ENCODE measurements at regions not wholly inside any gene's neighbourhood (a gene's known extent, or its start where the extent isn't known, plus 50 kb on each side); places are given as distances from the start of the nearest gene placed in this dataset.
A peak's percentile ranks its signal among the peaks of the same experiment; 100 is the strongest.

GRCh38 chrX:131729295-131729694, 185.4 kb downstream of the OR13H1 start:
- no peak for DNase-seq (ENCODE audit: low spot score)
- Histone ChIP-seq H3K4me3 (ENCODE audit: low read depth in 1 of 3, low read length in 3 of 3) (peak overlapping the region in 2 of 3 donors; percentile 73 to 80), H3K27ac (ENCODE audit: low read depth in 1 of 2, low read length in 2 of 2) (peak overlapping the region; percentile 33 to 88), H3K27me3 (ENCODE audit: control insufficient read depth in 4 of 4, insufficient read depth in 4 of 4, low read length in 3 of 4) (no peaks in the 10 kb centered on the region), H3K36me3 (ENCODE audit: control insufficient read depth in 4 of 4, insufficient read depth in 3 of 4, low read depth in 1 of 4, low read length in 3 of 4) (no peaks in the 10 kb centered on the region), H3K9ac (ENCODE audit: low read depth in 1 of 2, low read length in 2 of 2) (no peak overlapping the region), H3K9me3 (ENCODE audit: control insufficient read depth in 4 of 4, low read length in 3 of 4) (peaks cover 0 to 3% (median 1%) of the 10 kb centered on the region in 4 donors), H3K4me1 (ENCODE audit: control insufficient read depth in 4 of 4, insufficient read depth in 4 of 4, low read length in 3 of 4) (peaks cover 0 to 20% (median 8%) of the 10 kb centered on the region in 4 donors)
- TF ChIP-seq REST (IDR thresholded peaks at IDR 0.05): no peak
- TF ChIP-seq RAD21 (IDR thresholded peaks at IDR 0.05): peak in 1 of 2 donors; percentile 84
- no peak for TF ChIP-seq FOXA1 (IDR thresholded peaks at IDR 0.05)
- TF ChIP-seq SP1 (IDR thresholded peaks at IDR 0.05): peak; percentile 26
- TF ChIP-seq TAF1 (conservative IDR thresholded peaks at IDR 0.05): peak; percentile 37
- WGBS: 94% methylated on average over 15 of the region's 15 CpGs

GRCh38 chrX:131734621-131735020, 190.7 kb downstream of the OR13H1 start:
- WGBS: 90% methylated on average over 9 of the region's 9 CpGs
- H3K4me3 ChIP-seq (ENCODE audit: low read depth in 1 of 3, low read length in 3 of 3): no peak overlapping the region
- H3K9ac ChIP-seq (ENCODE audit: low read depth in 1 of 2, low read length in 2 of 2): no peak overlapping the region
- H3K4me1 ChIP-seq (ENCODE audit: control insufficient read depth in 4 of 4, insufficient read depth in 4 of 4, low read length in 3 of 4): peaks cover 0 to 5% (median 3%) of the 10 kb centered on the region in 4 donors
- no peak for DNase-seq (ENCODE audit: low spot score)
- H3K27ac ChIP-seq (ENCODE audit: low read depth in 1 of 2, low read length in 2 of 2): no peak overlapping the region
- H3K27me3 ChIP-seq (ENCODE audit: control insufficient read depth in 4 of 4, insufficient read depth in 4 of 4, low read length in 3 of 4): no peaks in the 10 kb centered on the region
- TF ChIP-seq SP1 (IDR thresholded peaks at IDR 0.05) (peak; percentile 51), CTCF (IDR thresholded peaks at IDR 0.05; ENCODE audit: low read depth, low read length, missing input control) (peak; percentile 20), YY1 (IDR thresholded peaks at IDR 0.05) (no peak), ZBTB33 (IDR thresholded peaks at IDR 0.05) (no peak), RAD21 (IDR thresholded peaks at IDR 0.05) (peak in 1 of 2 donors; percentile 80), NR2F2 (IDR thresholded peaks at IDR 0.05) (no peak)
- no peaks in the 10 kb centered on the region for H3K36me3 ChIP-seq (ENCODE audit: control insufficient read depth in 4 of 4, insufficient read depth in 3 of 4, low read depth in 1 of 4, low read length in 3 of 4)
- H3K9me3 ChIP-seq (ENCODE audit: control insufficient read depth in 4 of 4, low read length in 3 of 4): no peaks in the 10 kb centered on the region

GRCh38 chrX:131735127-131735526, 191.3 kb downstream of the OR13H1 start:
- no peak for DNase-seq (ENCODE audit: low spot score)
- H3K27me3 ChIP-seq (ENCODE audit: control insufficient read depth in 4 of 4, insufficient read depth in 4 of 4, low read length in 3 of 4): no peaks in the 10 kb centered on the region
- H3K36me3 ChIP-seq (ENCODE audit: control insufficient read depth in 4 of 4, insufficient read depth in 3 of 4, low read depth in 1 of 4, low read length in 3 of 4): no peaks in the 10 kb centered on the region
- TF ChIP-seq NR2F2 (IDR thresholded peaks at IDR 0.05): no peak
- H3K4me1 ChIP-seq (ENCODE audit: control insufficient read depth in 4 of 4, insufficient read depth in 4 of 4, low read length in 3 of 4): peaks cover 0 to 5% (median 1%) of the 10 kb centered on the region in 4 donors
- no peak overlapping the region for H3K27ac ChIP-seq (ENCODE audit: low read depth in 1 of 2, low read length in 2 of 2)
- H3K4me3 ChIP-seq (ENCODE audit: low read depth in 1 of 3, low read length in 3 of 3): no peak overlapping the region
- no peak overlapping the region for H3K9ac ChIP-seq (ENCODE audit: low read depth in 1 of 2, low read length in 2 of 2)
- WGBS: 90% methylated on average over 3 of the region's 3 CpGs
- H3K9me3 ChIP-seq (ENCODE audit: control insufficient read depth in 4 of 4, low read length in 3 of 4): no peaks in the 10 kb centered on the region

Data from liver (tissue), 8 donors.